ENCODE measurements at regions not wholly inside any gene's neighbourhood (a gene's known extent, or its start where the extent isn't known, plus 50 kb on each side); places are given as distances from the start of the nearest gene placed in this dataset.

- peak; percentile 39 to 45 for TF ChIP-seq CTCF (conservative IDR thresholded peaks at IDR 0.05 in 1 of 2, IDR thresholded peaks at IDR 0.05 in 1 of 2; ENCODE audit: low read depth in 1 of 2, low read length in 2 of 2)
- no peak for TF ChIP-seq EZH2 (IDR thresholded peaks at IDR 0.05; ENCODE audit: low read length, missing control alignments)
These were observed 317.2 kb downstream of the DEPDC1B start for GRCh38 chr5:60382716-60383115.
